ENCODE measurements at regions not wholly inside any gene's neighbourhood (a gene's known extent, or its start where the extent isn't known, plus 50 kb on each side); places are given as distances from the start of the nearest gene placed in this dataset.
A peak's percentile ranks its signal among the peaks of the same experiment; 100 is the strongest.

DNA sequence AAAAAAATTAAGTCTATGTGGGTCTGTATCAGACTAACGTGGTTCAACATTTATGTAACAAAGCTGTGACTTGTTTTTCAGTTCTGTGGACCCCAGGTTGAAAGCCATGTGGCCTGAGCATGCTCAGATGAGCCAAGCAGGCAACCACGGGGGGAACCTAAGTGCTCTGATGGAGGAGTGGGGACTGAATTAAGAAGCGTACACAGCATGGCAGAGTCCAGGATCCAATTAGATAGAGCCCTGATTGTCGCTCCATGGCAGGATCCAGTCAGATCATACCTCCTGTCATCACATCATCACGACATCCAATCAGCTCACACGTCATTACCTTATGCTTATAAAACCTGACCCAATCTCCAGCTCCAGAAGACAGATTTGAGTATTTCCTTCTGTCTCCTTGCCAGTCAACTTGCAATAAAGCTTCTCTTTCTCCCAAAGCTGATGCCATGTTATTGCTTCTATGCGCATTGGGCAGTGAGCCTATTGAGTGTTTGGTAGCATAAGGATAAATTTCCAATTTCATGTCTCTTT lies 1013.1 kb upstream of the TMEM132C start:
- DNase-seq (ENCODE audit: low read depth in 2 of 2): no peak

DNA sequence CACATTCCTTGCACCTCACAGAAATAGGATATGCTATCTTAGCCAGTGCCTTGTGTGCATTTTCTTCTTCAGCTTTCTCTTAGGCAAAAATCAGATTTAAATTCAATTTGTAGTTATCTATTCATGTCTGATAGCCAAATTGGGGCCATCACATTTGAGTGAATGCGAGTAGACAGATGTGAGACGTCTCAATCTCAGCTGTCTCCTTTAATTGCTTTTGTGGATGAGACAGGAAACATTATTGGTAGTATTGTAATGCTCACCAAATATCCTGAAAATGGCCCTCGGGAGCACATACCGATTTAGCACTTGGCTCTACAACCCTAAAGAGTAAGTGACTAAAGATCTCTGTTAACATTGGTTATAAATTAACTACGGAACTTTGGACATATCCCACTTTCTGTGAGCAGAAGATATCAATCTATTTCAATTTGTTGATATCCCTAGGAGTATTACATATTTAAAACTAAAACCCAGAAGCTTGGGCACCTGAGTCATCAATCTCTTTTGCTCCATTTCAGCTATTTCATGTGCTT lies 1012.5 kb upstream of the TMEM132C start:
- DNase-seq (ENCODE audit: low read depth in 2 of 2): no peak

DNA sequence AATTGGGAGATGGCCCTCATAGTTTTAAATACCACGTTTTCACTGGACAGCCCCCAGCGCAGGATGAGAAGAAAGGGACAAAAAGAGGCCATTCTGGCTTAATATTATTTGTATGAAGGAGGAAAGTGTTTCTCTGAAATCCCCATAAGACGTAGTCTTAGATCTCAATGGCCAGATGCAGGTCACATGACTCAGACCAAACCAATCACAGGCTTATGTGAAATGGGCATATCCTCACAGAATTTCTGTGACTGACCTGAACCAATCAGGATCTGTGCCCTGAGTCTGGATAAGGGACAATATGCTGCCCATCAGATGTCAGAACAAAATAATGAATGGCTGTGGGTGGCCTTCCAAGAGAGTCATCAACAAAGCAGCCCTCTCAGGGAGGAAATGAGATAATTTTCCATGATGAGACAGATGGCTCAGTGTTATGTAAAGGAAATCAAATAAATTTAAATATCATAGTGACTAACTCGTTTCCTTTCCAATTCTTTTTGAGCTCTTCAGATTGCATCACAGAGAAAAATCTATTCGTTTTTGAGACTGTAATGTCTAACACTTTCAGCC lies 1009.5 kb upstream of the TMEM132C start:
- no peak for DNase-seq (ENCODE audit: low read depth in 2 of 2)

DNA sequence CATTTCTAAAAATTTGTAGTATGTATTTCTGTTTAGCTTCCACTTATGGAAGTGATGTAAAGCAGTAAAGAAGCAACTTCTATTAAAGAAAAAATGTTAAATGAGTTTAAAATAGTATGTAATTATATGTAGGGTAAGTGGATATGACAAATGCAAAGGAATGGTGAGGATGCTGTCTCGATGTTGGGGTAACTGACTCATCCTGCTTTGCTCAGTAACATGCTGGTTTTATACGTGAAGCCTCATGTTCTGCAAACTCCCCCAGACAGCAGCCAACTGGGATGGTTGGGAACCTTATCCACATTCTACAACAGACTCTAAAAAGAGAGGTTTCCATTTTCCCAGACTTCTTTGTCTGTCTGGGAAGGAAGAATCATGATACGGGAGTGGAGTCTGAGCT lies 1006.4 kb upstream of the TMEM132C start:
- no peak for DNase-seq (ENCODE audit: low read depth in 2 of 2)

DNA sequence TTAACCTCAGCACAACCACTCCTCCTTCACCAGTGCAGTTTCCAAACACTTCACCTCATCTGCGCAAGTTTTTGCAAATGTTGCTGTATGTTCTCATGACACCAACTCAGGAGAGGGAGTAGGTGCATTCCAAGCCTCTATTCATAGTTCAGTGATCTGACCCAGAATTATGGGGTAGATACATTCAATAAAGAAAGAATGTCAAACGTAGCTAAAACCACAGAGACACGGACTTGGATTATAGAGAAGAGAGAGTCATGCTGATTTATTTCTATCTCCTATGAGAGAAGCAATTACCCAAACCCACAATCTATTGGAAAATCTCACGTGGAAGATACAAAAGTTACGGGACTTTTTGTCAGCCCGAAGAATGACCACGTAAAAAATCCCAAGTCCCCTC lies 1006.0 kb upstream of the TMEM132C start:
- no peak for DNase-seq (ENCODE audit: low read depth in 2 of 2)

DNA sequence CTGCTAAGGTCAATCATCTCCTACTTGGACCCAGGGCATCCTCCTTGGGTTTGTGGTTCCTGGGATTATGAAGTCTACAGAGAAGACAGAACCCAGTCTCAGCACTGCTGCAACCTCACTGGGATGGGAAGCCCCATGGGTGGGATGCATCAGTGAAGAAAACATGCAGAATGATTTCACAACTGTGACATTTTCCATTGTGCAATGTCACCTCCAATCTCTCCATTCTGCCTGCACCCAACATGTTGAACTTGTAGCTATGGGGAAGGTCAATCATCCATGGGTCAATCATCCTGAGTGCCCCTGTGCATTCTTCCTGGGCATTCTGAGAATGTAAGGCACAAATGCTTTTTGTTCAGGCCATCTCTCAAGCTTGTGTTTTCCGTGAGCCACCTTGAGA lies 1004.4 kb upstream of the TMEM132C start:
- DNase-seq (ENCODE audit: low read depth in 2 of 2): no peak

DNA sequence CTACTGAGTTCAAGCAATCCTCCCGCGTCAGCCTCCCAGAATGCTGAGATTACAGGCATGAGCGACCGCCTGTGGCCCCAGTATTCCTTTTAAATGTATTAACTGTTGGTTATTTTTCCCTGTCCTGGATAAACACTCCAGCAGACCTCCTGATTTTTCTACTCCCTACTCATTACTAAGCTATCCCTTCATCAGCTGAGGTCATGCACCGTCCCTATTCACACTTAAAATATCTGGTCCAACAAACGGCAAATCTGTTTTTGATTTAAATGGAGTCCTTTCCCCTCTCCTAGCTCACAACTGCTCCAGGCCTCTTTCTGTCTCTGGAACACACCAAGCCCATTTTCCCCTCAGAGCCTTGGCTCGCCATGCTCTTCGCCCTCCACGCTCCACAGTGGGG lies 1003.3 kb upstream of the TMEM132C start:
- DNase-seq (ENCODE audit: low read depth in 2 of 2): no peak

DNA sequence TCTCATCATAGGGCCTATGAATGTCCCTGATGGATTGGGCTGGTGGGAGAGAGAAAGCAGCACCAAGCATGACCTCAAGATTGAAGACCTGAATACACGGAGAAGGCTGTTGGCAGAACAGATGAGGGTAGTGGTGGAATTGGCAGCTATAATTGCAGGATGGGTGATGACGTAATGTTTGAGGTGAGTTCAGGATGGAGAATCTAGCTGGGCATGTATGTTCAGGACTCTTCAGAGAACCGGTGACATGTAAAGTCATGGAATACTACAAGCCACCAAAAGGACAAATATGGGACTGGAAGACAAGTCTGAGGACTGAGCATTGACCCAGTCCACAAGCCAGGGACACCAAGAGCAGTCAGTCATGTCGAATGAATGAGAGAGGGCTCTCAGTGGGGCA lies 999.8 kb upstream of the TMEM132C start:
- DNase-seq (ENCODE audit: low read depth in 2 of 2): no peak

DNA sequence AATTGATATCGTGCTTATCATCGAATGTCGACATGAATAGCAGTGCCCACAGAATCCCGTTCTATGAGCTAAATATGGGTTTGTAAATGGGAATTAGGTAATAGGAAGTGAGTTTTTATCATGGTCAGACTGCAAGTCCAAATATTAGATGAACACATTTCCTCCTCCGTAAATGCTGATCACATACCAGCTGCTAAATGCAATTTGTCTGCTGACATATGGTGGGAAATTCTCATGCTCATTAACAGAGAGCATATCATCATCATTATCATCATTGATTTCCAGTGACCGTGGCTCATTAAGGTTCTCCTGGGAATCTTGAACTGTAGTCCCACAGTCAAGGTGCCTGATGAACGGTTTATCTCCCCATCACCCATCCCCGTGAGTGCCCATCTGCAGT lies 998.8 kb upstream of the TMEM132C start:
- no peak for DNase-seq (ENCODE audit: low read depth in 2 of 2)

DNA sequence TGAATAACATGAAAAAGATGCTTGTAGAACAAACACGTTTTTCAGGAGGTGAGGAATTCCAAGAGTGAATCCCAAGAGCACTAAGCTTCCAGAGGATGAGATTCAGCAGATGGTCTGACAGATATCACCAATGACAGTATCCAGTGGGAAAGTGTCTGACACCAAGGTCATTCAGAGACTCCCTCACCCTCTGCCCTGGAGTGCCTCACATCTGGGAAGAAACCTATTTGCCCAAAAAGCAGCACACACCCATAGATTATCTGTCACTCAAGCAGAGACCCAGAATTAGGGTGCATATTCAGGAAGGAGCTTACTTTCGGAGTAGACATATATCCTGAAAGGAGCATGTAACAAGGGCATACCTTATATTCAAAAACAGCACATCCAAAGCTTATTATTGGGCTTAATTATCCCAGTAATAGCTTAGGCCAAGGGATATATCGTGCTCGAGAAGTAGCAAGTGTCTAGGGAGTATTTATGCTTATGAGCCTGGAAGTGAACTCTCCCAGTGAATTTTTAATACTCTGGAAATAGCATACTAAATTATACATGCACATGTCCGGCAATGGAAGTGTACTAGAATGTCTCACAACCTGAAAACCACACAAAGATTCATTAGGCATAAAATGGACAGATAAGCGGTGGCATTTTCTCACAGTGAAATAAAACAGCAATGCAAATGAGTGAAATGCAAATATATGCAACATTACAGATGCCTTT lies 998.1 kb upstream of the TMEM132C start:
- no peak for DNase-seq (ENCODE audit: low read depth in 2 of 2)

DNA sequence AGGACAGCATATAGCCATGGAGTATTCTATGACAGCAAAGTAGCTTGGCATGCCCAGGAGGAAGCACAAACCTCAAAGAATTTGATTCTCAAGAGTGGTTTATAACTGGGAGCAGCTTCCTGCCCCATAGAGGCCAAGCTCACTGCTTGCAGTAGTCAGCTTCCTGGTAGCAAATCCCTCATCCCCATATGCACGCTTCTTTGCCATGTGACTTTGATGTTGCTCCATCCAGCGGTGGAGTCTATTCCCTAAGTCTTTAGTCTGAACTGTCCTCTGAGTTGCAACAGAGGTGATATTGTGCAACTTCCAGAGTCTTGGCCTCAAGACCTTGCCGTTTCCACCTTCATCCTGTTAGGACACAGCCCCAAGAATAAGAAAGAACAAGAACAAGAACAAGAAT lies 996.8 kb upstream of the TMEM132C start:
- no peak for DNase-seq (ENCODE audit: low read depth in 2 of 2)

DNA sequence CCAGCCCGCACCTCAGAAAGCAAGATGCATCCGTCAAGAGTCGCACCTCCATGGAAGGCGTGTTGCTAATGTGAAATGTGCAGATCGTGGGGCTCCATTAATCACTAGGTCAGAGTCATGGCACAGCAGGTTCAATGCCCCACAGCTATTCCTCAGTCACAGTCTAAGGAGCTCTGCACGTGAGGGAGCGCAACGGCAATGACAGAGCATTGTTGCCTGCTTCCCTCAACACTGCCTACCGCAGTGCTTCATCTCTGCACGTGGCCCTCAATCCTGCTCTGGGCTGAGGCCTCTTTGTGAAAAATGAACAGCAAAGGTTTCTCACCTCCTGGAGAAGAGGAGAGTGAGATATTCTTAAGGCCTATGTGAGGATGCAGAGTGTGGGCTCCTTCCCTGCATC lies 995.2 kb upstream of the TMEM132C start:
- DNase-seq (ENCODE audit: low read depth in 2 of 2): no peak

DNA sequence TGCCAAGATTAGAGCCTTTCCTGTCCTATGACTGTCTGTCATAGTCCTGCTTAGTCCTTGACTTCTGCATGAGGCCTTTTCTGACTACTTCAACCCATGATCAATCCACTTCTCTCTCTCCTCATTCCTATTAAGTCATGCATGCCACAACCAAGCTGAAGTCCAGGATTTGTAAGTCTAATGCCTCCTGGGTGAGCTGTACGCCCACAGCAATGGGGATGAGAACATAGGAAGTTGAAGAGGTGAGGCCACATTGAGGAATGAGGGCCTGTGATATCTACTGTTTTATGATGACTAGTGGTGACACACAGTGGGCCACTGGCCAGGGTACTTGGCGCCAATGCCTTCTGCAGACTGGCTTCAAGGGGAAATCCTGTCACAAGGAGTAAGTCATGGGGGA lies 994.1 kb upstream of the TMEM132C start:
- DNase-seq (ENCODE audit: low read depth in 2 of 2): no peak

DNA sequence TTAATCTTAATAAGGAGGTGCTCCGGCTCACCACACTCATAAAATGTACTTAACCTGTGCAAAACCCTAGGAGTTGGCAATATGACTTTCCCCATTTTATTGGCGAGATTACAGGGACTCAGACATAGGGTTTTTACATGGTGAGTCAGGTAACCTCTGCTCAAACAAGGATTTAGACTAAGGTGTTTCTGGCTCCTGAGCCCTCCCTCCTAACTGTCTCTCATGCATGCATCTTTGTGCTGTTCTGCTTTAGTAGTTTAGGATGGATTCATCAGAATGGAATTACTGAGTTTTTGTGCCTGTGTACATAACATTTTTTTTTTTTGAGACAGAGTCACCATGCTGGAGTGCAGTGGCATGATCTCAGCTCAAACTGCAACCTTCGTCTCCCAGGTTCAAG lies 993.3 kb upstream of the TMEM132C start:
- DNase-seq (ENCODE audit: low read depth in 2 of 2): no peak

DNA sequence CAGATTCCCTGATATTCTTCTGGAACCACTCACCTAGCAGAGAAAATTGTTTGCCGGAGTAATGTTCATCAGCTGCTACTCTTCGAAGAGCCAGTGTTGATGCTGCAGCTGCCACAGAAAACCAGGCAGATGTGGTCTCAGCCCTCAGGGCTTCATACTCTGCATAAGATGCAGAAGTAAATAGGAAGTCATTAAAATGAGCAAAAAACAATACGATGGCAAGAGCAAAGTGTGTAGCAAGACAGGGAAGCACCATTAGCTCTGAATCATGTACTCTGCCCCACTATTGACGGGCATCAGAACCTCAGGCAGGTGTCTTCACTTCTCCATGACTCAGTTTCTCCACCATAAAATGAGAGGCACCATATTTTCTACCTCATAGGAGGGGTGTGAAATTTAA lies 991.6 kb upstream of the TMEM132C start:
- no peak for DNase-seq (ENCODE audit: low read depth in 2 of 2)

DNA sequence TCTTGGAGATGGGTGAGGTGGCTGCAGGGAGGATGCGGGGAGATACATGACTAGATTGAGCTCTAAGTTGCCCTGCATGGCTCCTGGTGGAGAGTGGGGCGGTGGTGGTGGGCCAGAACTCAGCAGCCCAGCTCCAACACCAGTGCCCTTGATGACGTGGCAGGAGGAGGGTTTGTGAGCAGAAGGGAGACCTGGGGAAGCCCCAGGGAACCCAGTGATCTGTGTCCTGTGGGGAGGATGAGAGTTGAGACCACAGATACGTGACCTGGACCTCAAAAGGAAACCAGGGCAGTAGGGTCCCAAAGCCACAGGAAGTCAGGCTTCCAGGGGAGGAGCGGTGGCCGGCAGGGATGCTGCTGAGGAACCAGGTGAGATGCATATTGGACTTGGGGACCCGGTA lies 989.1 kb upstream of the TMEM132C start:
- DNase-seq (ENCODE audit: low read depth in 2 of 2): no peak

DNA sequence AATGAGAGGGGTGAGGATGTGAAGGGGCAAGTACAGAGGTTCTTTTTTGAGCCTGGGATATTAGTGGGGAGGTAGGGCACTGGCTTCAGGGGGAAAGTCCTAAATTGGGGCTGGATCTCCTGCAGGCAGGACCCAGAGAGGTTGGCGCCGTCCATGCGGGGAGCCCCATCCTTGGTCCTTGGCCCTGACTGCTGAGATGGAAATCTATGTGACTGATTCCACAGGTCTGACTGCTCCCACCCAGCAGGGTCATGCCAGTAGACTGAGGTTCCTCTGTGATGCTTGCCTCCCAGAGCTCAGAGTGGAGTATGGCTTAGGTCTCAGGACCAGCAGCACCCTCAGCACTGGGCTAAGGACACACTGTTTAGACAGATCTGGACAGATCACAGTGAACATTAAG lies 988.6 kb upstream of the TMEM132C start:
- DNase-seq (ENCODE audit: low read depth in 2 of 2): no peak

DNA sequence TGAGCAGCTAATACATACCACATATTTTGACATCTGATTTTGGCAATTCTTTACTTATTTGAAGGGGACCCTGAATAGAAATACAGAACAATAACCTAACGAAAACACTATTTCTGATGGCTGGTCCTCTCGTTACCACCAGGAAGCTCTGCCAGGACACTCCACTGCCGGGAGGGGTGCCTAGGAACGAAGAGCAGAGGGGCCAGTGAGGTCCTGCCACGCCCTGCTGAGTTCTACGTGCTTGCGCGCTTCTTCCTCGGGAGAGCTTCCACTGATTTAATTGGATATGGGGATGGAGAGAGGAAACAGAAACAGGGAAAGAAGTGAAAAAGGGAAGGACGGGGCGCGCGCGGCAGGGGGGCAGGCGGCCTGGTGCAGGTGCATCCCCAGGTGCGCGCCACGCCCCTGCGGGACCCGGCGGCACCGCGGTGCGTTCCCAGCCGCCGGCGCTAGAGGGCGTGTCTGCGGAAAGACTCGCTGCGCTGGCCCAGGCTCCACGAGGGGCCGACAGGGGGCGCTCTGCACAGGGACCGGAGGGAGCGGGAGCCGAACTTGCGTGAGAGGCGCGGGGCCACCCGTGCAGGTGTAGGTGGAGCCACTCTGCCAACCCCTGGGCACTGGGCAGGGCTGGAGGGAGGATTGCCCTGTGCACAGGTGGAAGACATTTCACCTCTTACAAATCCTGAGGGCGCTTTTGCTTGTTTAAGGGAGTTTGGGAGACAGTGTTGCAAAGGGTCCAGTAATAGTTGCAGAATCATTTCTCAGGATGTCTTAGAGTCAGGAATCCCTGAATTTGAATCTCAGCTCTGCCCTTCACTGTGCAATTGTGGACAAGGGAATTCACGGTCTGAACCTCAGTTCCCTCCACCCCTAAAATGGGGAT lies 986.3 kb upstream of the TMEM132C start:
- peak; percentile 45 to 62 for DNase-seq (ENCODE audit: low read depth in 2 of 2)

DNA sequence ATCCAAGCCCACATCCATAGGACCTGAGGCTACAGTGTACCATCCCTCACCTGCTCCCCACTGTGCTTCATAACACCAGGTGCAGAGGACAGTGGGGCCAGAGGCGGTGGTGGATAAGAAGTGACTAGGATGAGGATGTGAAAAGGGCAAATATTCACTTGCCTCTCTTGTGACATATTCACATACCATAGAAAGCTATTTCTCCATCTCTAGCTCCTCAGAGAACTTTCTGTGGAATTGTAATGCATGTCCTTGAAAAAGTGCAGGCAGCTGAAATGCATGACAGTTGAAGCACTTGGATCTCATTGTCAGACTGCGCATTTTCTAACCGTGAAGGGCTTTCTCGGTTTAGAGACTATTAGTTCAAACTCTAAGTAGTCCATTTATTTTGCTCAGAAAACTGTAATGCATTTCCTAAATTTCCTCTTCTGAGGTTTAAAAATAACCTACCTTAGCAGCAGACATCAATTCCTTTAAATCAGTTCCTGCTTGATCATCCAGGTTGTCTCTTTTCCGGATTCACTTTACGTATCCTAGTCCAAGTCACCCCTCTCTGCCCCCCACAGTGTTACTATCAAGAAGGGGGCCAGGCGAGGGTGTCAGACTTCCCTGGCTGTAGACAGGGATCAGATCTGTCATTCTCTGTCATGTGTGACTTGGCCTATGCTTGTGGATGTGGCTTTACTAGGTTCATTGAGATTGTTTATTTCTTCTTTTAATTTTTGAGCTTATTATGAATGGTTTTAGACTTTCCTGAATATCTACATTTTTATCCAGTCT lies 984.0 kb upstream of the TMEM132C start:
- DNase-seq (ENCODE audit: low read depth in 2 of 2): no peak

DNA sequence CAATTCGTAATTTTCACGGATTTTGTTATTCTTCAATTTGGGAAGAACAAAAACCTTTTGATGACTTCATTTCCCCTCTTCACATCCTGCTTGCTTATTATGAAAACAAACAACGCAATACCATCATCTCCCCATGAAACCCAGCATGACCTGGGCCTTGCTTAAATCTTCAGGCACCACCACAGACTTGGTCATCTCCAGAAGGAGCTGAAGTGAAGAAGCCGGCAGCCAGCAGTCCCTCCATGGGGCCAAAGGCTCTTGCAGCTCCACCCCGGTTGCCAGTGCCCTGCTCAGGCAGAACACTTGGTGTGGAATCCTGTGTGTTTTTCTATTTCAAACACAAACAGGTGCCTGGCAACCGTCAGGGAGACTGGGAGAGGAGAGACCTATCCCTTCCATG lies 982.9 kb upstream of the TMEM132C start:
- DNase-seq (ENCODE audit: low read depth in 2 of 2): no peak

DNA sequence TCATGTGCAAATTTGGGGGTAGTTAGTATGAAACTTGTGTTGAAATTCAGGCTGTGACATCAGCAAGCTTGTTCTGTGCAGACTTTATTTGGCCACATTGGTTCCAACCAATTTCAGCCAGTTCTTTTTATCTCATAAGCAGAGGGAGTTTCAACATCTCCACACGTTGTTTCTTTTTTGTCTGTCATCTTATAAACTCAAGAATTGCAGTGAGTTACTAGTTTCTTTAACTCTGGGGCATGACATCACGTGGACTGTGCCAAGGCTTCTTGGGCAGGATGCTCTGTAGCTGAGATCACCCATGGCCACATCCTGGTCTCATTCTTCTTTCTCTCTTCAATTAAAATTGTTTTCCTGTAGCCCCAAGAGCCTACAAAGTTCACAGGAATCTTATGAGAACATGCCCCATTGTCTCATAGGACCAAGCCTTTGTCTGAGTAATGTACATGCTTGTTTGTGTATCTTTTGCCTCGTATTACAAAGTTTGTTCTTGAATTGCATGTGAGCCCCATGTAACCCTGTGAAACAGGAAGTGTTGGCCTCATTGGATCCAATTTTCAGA lies 982.0 kb upstream of the TMEM132C start:
- DNase-seq (ENCODE audit: low read depth in 2 of 2): no peak

Measured in activated CD4-positive, alpha-beta T cell treated with anti-CD3 and anti-CD28 coated beads for 24 hours (primary cell).